ENCODE measurements at regions not wholly inside any gene's neighbourhood (a gene's known extent, or its start where the extent isn't known, plus 50 kb on each side); places are given as distances from the start of the nearest gene placed in this dataset.
"Not testable (repeated sequence)": the region's sequence is repeated elsewhere in the genome, so short reads cannot be mapped to it uniquely, and the experiment has no call there.

GRCh38 chr22:22811016-22812009 is 76.3 kb upstream of the IGLL5 start:
- no peak for DNase-seq

- no peak for DNase-seq
Observed at GRCh38 chr22:22812031-22812905, 75.3 kb upstream of the IGLL5 start.

- no peak for DNase-seq
Observed at GRCh38 chr22:22813126-22814075, 74.2 kb upstream of the IGLL5 start.

DNA sequence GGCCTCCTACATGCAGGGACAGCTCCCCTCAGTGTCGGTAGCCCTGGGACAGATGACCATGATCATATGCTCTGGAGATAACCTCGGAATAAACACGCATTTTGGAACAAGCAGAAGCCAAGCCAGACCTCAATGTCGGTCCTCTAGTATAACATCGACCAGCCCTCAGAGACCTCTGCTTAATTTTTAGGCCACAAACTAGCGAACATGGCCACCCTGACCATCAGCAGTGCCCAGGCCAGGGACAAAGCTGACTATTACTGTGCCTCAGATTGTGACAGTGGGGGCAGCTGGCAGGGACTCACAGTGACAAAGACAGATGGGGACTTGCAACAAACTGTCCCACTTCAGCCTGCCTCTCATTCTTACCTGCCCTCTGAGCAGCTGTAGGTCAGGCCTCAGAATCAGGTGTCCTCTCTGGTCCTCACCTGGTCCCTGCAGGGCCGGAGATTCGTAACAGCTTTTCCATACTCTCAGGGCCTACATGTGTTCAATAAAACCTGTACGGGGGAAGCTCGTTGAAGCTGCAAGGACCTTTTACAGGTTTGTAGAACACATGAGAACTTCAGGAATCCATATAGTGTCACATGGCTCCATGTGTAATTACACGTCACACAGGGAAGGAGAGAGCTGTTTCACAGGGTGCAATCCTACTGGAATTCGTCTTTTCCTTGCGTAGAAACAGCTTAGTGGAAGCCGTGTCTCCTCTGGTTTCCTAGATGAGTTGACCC is 72.8 kb upstream of the IGLL5 start:
- no peak for DNase-seq

GRCh38 chr22:22815397-22816170 is 72.0 kb upstream of the IGLL5 start:
- no peak for DNase-seq

DNA sequence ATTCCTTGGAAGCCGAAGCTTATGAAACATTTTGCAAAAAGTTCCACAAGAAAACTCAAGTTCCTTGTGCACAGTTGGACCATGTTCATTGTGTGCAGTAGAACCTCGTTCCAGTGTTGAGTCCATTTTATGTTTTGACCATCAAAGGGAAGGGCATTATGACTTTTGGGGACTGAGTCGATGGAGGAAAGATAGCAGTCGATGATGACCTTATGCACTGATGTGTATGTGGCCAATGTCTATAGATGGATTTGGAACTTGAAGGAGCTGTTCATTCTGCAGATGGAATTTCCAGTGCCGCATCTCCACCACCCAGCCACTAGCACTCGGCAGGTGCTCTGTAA is 71.5 kb upstream of the IGLL5 start:
- no peak for DNase-seq

- DNase-seq, result no peak
Observed at GRCh38 chr22:22816766-22817410, 70.7 kb upstream of the IGLL5 start.

DNA sequence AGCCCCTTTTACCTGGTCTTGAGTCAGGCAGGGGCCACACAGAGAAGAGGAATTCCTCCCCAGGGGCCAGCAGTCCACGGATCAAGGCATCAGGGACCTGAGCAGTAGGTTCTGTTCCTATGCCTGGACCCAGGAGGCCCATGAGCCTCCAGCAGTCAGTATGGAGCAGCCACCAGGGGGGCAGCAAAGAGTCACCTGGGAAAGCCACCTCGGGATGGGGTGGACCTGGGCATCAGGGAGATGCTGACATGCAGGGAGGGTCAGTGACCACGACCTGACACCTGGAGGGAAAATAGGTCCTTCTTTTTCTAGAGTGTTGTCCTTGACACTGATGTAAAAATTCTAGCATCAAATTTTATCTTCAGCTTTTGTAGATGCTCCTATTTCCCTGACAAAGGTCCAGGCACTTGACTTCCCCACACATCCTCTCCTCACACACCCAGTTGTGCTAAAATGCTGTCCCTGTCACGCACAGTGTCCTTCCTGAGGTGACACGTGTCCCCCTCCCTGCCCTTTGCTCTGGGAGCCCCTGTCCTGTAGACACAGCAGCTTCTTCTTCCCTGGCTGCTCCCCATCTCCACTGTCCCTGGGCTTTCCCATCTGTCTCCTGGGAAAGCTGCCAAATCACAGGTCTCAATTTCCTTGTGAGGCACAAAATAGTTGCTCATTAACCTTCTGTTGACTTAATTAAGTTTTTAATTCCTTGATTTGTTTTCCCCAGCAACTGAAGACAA is 70.0 kb upstream of the IGLL5 start:
- DNase-seq, result no peak

DNA sequence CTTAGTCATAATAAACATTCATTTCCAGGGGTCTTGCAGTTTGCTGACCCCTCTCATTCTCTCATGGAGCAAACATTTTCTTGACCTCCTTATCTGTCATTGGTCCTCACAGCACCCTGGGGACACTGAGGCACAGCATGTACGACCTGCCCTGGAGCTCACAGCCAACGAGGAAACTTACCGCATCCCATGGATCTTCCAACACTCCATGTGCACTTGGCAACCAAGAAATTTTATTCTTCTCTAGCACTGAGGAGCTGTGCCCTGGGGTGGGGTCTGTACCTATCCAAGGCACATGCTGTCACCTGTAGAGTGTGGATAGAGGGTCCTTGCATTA is 69.4 kb upstream of the IGLL5 start:
- DNase-seq, result no peak

- DNase-seq, result no peak
Observed at GRCh38 chr22:22818861-22819855, 68.5 kb upstream of the IGLL5 start.

DNA sequence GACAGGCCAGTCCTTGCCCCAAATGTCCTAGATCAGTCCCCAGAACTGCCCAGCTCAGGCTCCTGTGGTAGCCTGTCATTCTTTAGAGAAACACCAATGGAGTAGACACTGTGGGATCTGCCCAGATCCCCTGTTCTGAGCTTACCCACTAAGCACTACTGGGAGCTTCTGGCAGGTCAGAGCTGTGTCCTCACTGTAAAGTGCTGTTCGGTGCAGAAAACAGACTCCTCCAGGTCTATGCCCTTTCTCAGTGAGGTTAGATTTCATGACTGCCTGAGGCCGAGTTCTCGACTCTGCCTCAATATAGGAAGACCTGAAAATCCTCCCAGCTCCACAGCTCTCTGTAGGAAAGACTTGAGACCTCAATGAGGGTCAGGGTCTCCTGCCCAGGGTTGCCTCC is 67.5 kb upstream of the IGLL5 start:
- DNase-seq, result no peak

GRCh38 chr22:22820626-22821025 is 67.0 kb upstream of the IGLL5 start:
- DNase-seq, result no peak

- DNase-seq, result no peak
Observed at GRCh38 chr22:22821340-22821739, 66.3 kb upstream of the IGLL5 start.

DNA sequence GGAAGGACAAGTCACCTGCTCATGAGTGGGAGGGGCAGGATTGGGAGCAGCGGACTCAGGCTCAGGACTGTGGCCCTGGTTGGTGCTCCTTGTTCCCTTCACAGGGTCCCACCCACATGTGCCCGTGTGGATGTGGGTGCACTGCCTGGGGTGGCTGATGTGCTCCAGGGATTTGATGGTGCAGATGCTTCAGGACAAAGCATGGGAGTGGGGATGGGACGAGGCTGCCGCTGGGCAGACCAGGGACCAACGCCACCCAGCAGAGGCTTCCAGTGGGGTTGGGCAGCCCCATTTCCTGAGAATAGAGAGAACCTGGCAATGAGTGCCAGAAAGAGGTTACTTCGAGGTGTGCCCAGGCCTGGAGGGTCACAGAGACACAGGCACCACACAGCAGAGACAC is 65.5 kb upstream of the IGLL5 start:
- DNase-seq, result no peak

DNA sequence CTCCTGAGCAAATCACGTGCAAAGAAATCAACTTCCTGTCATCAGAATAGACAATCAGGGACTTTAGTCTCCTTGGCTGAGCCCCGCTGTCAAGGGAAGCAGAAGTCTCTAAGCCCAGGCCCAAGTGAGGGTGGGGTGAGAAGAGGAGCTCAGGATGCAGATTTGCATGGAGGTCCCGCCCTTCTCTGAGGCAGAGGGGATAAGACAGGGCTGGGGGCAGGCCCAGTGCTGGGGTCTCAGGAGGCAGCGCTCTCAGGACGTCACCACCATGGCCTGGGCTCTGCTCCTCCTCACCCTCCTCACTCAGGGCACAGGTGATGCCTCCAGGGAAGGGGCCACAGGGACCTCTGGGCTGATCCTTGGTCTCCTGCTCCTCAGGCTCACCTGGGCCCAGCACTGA is 65.1 kb upstream of the IGLL5 start:
- not testable (repeated sequence) for DNase-seq

GRCh38 chr22:22823131-22823810 is 64.3 kb upstream of the IGLL5 start:
- DNase-seq, result no peak

DNA sequence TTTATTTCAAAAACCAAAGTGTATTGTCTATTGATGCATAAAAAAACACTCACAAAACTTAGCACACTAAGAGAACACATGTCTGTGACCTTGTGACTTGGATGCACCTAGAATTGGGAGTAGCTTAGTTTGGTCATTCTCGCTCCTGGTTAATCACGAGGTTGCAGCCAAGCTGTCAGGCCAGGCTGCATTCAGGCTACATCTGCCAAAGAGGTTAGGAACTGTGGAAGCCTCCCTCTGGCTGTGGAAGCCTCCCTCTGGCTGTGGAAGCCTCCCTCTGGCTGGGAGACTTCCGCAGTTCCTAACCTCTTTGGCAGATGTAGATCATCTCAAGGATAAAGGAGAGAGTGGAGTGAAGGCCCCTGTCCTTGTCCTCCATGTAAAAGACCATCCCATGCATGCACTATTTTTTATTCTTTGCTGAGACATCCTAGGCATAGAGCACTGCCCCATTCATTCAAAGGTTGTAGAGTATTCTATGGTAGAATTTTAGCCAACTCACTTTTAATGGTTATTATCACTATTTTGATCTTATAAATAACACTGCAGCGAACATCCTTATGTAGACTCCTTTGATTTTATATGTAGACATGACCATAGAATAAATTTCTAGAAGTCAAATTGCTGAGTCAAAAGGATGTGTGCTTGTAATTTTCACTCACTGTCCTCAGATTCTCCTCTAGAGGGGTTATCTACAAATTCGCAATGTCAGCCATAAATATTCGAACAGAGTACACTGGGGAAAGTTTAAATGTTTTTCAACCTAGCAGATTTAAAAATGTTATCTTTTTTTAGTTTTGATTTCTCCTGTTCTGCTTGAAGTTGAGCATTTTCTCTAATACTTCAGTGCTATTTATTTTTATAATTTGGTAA is 63.0 kb upstream of the IGLL5 start:
- no peak for DNase-seq

Data from SW 1271 (cell line).